Mesendoderm (in vitro differentiated cells): ENCODE measurements at regions not wholly inside any gene's neighbourhood (a gene's known extent, or its start where the extent isn't known, plus 50 kb on each side); places are given as distances from the start of the nearest gene placed in this dataset.

ENCODE experiments used
- DNase-seq: peaks from one replicate; pipeline ENCODE4 v3.0.0; 2013
- H2AK5ac ChIP-seq: 2 replicates; pipeline ENCODE4 v1.6.1; 2013; ENCODE audit warnings: low read length, inconsistent platforms
- H2BK120ac ChIP-seq: 2 replicates; pipeline ENCODE4 v1.6.1; 2013; ENCODE audit warnings: low read depth, mild to moderate bottlenecking, low read length, moderate library complexity, mixed read lengths
- H2BK15ac ChIP-seq: replicated peaks from 2 replicates; pipeline ENCODE4 v1.6.1; 2013; ENCODE audit warnings: low read depth, mild to moderate bottlenecking, moderate library complexity
- H2BK5ac ChIP-seq: 2 replicates; pipeline ENCODE4 v1.6.1; 2013; ENCODE audit warnings: low read length, inconsistent platforms
- H3K18ac ChIP-seq: 2 replicates; pipeline ENCODE4 v1.6.1; 2013; ENCODE audit warnings: mild to moderate bottlenecking, low read length, mixed read lengths
- H3K23ac ChIP-seq: one replicate; pipeline ENCODE4 v1.6.1; 2013; ENCODE audit warnings: low read length
- H3K27ac ChIP-seq: 2 replicates; pipeline ENCODE4 v1.5.1; 2013; ENCODE audit warnings: low read depth, mild to moderate bottlenecking, inconsistent platforms, low read length, moderate library complexity
- H3K27me3 ChIP-seq: 2 replicates; pipeline ENCODE4 v1.6.1; 2013; ENCODE audit warnings: low read length, control low read depth, mild to moderate bottlenecking, inconsistent platforms; ENCODE audit not compliant: insufficient read depth, poor library complexity
- H3K36me3 ChIP-seq: 2 replicates; pipeline ENCODE4 v1.6.1; 2013; ENCODE audit warnings: low read length, inconsistent platforms; ENCODE audit not compliant: control insufficient read depth, insufficient read depth
- H3K4ac ChIP-seq: one replicate; pipeline ENCODE4 v1.6.1; 2013; ENCODE audit warnings: low read depth, mild to moderate bottlenecking, low read length, moderate library complexity
- H3K4me1 ChIP-seq: 2 replicates; pipeline ENCODE4 v1.6.1; 2013; ENCODE audit warnings: low read depth, low read length, inconsistent platforms; ENCODE audit not compliant: control insufficient read depth
- H3K4me2 ChIP-seq: 2 replicates; pipeline ENCODE4 v1.6.1; 2013; ENCODE audit warnings: low read length
- H3K4me3 ChIP-seq: 2 replicates; pipeline ENCODE4 v1.5.1; 2013; ENCODE audit warnings: mild to moderate bottlenecking, low read length
- H3K56ac ChIP-seq: one replicate; pipeline ENCODE4 v1.6.1; 2013; ENCODE audit warnings: low read length
- H3K79me1 ChIP-seq: 2 replicates; pipeline ENCODE4 v1.6.1; 2013; ENCODE audit warnings: low read length, inconsistent platforms
- H3K79me2 ChIP-seq: 2 replicates; pipeline ENCODE4 v1.6.1; 2013; ENCODE audit warnings: mild to moderate bottlenecking, low read length; ENCODE audit not compliant: control insufficient read depth, insufficient read depth
- H3K9ac ChIP-seq: 2 replicates; pipeline ENCODE4 v1.6.1; 2013; ENCODE audit warnings: low read length, inconsistent platforms
- H4K5ac ChIP-seq: one replicate; pipeline ENCODE4 v1.6.1; 2013; ENCODE audit warnings: low read length
- H4K8ac ChIP-seq: one replicate; pipeline ENCODE4 v1.6.1; 2013; ENCODE audit warnings: low read depth, mild to moderate bottlenecking, control low read depth, low read length, moderate library complexity
- WGBS: extraction: QIAGEN DNeasy Blood & Tissue Kit; methylation state at CpG from one replicate; pipeline ENCODE4 v1.1.7; 2013; ENCODE audit warnings: low lambda C conversion rate, missing lambda C conversion rate; ENCODE audit not compliant: insufficient coverage; ENCODE audit errors: extremely low coverage; 5-methylcytosine and 5-hydroxymethylcytosine counted together

- H2BK5ac ChIP-seq = no peak overlapping the region
- no CpG with 5 or more reads among the region's 7 CpGs for WGBS
Observed at GRCh38 chr2:151182899-151183809, 78.5 kb downstream of the RBM43 start.

GRCh38 chr2:151182396-151182795 lies 79.3 kb downstream of the RBM43 start:
- no peaks in the 10 kb centered on the region for H3K27me3 ChIP-seq
- no peak overlapping the region for H4K8ac ChIP-seq
- no peak overlapping the region for H3K4me3 ChIP-seq
- no peak overlapping the region for H2BK15ac ChIP-seq
- H2BK120ac ChIP-seq = no peak overlapping the region
- no peaks in the 10 kb centered on the region for H3K79me2 ChIP-seq
- no peak for DNase-seq
- H2BK5ac ChIP-seq = no peak overlapping the region
- H3K4ac ChIP-seq = no peak overlapping the region
- no peaks in the 10 kb centered on the region for H3K4me1 ChIP-seq
- no peak overlapping the region for H3K56ac ChIP-seq
- H3K79me1 ChIP-seq = no peaks in the 10 kb centered on the region
- H3K9ac ChIP-seq = no peak overlapping the region
- no peak overlapping the region for H3K18ac ChIP-seq
- H3K27ac ChIP-seq = no peak overlapping the region
- no peaks in the 10 kb centered on the region for H3K36me3 ChIP-seq
- H4K5ac ChIP-seq = no peak overlapping the region
- no peak overlapping the region for H2AK5ac ChIP-seq
- WGBS = no CpG with 5 or more reads among the region's 3 CpGs
- H3K23ac ChIP-seq = no peak overlapping the region
- no peak overlapping the region for H3K4me2 ChIP-seq

More at GRCh38 chr2:151182899-151183809, 78.5 kb downstream of the RBM43 start:
- H3K4me3 ChIP-seq = no peak overlapping the region
- H4K8ac ChIP-seq = no peak overlapping the region
- H4K5ac ChIP-seq = no peak overlapping the region
- no peaks in the 10 kb centered on the region for H3K4me1 ChIP-seq
- H3K9ac ChIP-seq = no peak overlapping the region
- no peak overlapping the region for H3K23ac ChIP-seq
- no peaks in the 10 kb centered on the region for H3K27me3 ChIP-seq
- H3K79me1 ChIP-seq = no peaks in the 10 kb centered on the region
- no peak overlapping the region for H3K4me2 ChIP-seq
- H3K79me2 ChIP-seq = no peaks in the 10 kb centered on the region
- no peak overlapping the region for H3K56ac ChIP-seq
- H3K36me3 ChIP-seq = no peaks in the 10 kb centered on the region
- no peak overlapping the region for H2BK120ac ChIP-seq
- H2BK15ac ChIP-seq = no peak overlapping the region
- DNase-seq = no peak
- H3K4ac ChIP-seq = no peak overlapping the region
- no peak overlapping the region for H3K27ac ChIP-seq
- H3K18ac ChIP-seq = no peak overlapping the region
- no peak overlapping the region for H2AK5ac ChIP-seq

- no peak overlapping the region for H3K23ac ChIP-seq
- no peak overlapping the region for H4K5ac ChIP-seq
- H2BK15ac ChIP-seq = no peak overlapping the region
- DNase-seq = no peak
- no peak overlapping the region for H3K4me2 ChIP-seq
- H3K18ac ChIP-seq = no peak overlapping the region
- no peak overlapping the region for H2AK5ac ChIP-seq
- H3K4me1 ChIP-seq = no peaks in the 10 kb centered on the region
- no peaks in the 10 kb centered on the region for H3K36me3 ChIP-seq
- H3K56ac ChIP-seq = no peak overlapping the region
- H2BK120ac ChIP-seq = no peak overlapping the region
- no peak overlapping the region for H4K8ac ChIP-seq
- no peak overlapping the region for H3K27ac ChIP-seq
- H2BK5ac ChIP-seq = no peak overlapping the region
- no peaks in the 10 kb centered on the region for H3K79me2 ChIP-seq
- WGBS = no CpG with 5 or more reads among the region's 6 CpGs
- no peaks in the 10 kb centered on the region for H3K79me1 ChIP-seq
- H3K9ac ChIP-seq = no peak overlapping the region
- H3K27me3 ChIP-seq = no peaks in the 10 kb centered on the region
- no peak overlapping the region for H3K4ac ChIP-seq
- no peak overlapping the region for H3K4me3 ChIP-seq
Observed at GRCh38 chr2:151181524-151181923, 80.1 kb downstream of the RBM43 start.

GRCh38 chr2:151180123-151180522 lies 81.5 kb downstream of the RBM43 start:
- Histone ChIP-seq H3K4me1 (no peaks in the 10 kb centered on the region), H4K5ac (no peak overlapping the region), H3K4ac (no peak overlapping the region), H2BK5ac (no peak overlapping the region), H3K36me3 (no peaks in the 10 kb centered on the region), H3K9ac (no peak overlapping the region), H2BK120ac (no peak overlapping the region), H3K27me3 (no peaks in the 10 kb centered on the region), H3K27ac (no peak overlapping the region), H3K56ac (no peak overlapping the region), H3K4me2 (no peak overlapping the region), H4K8ac (no peak overlapping the region), H3K18ac (no peak overlapping the region), H3K4me3 (no peak overlapping the region), H2BK15ac (no peak overlapping the region), H2AK5ac (no peak overlapping the region), H3K23ac (no peak overlapping the region), H3K79me1 (no peaks in the 10 kb centered on the region), H3K79me2 (no peaks in the 10 kb centered on the region)
- DNase-seq = no peak
- WGBS = no CpG with 5 or more reads among the region's 3 CpGs

- H3K4me3 ChIP-seq = no peak overlapping the region
- no peak overlapping the region for H2BK15ac ChIP-seq
- no peak overlapping the region for H3K9ac ChIP-seq
- no peaks in the 10 kb centered on the region for H3K79me2 ChIP-seq
- no peak overlapping the region for H2AK5ac ChIP-seq
- no peak overlapping the region for H3K4ac ChIP-seq
- no peak for DNase-seq
- no peak overlapping the region for H3K56ac ChIP-seq
- no peak overlapping the region for H3K18ac ChIP-seq
- H2BK120ac ChIP-seq = no peak overlapping the region
- no peaks in the 10 kb centered on the region for H3K79me1 ChIP-seq
- H4K5ac ChIP-seq = no peak overlapping the region
- H3K4me2 ChIP-seq = no peak overlapping the region
- H2BK5ac ChIP-seq = no peak overlapping the region
- no peaks in the 10 kb centered on the region for H3K36me3 ChIP-seq
- no peaks in the 10 kb centered on the region for H3K4me1 ChIP-seq
- no peak overlapping the region for H4K8ac ChIP-seq
- H3K27me3 ChIP-seq = no peaks in the 10 kb centered on the region
- no peak overlapping the region for H3K23ac ChIP-seq
- no peak overlapping the region for H3K27ac ChIP-seq
- WGBS = no CpG with 5 or more reads among the region's 5 CpGs
Observed at GRCh38 chr2:151178207-151178606, 83.5 kb downstream of the RBM43 start.

- no peak overlapping the region for H3K4me3 ChIP-seq
- H3K79me1 ChIP-seq = no peaks in the 10 kb centered on the region
- H3K56ac ChIP-seq = no peak overlapping the region
- no peak overlapping the region for H4K5ac ChIP-seq
- no peak overlapping the region for H3K4me2 ChIP-seq
- no peaks in the 10 kb centered on the region for H3K27me3 ChIP-seq
- no peak overlapping the region for H3K23ac ChIP-seq
- H3K36me3 ChIP-seq = no peaks in the 10 kb centered on the region
- H3K4ac ChIP-seq = no peak overlapping the region
- H3K79me2 ChIP-seq = no peaks in the 10 kb centered on the region
- H3K18ac ChIP-seq = no peak overlapping the region
- H4K8ac ChIP-seq = no peak overlapping the region
- H2AK5ac ChIP-seq = no peak overlapping the region
- H2BK5ac ChIP-seq = no peak overlapping the region
- no CpG with 5 or more reads among the region's 4 CpGs for WGBS
- H3K4me1 ChIP-seq = no peaks in the 10 kb centered on the region
- H3K27ac ChIP-seq = no peak overlapping the region
- no peak overlapping the region for H3K9ac ChIP-seq
- H2BK120ac ChIP-seq = no peak overlapping the region
- no peak for DNase-seq
- no peak overlapping the region for H2BK15ac ChIP-seq
Observed at GRCh38 chr2:151177756-151178155, 83.9 kb downstream of the RBM43 start.
